GM12875 (cell line): ENCODE measurements at regions not wholly inside any gene's neighbourhood (a gene's known extent, or its start where the extent isn't known, plus 50 kb on each side); places are given as distances from the start of the nearest gene placed in this dataset.

Source experiments
- H3K4me3 ChIP-seq: one replicate; pipeline ENCODE4 v1.5.1; 2011; ENCODE audit warnings: low read depth, low read length, control low read depth
- CTCF ChIP-seq: IDR thresholded peaks from 2 replicates; pipeline ENCODE4 v1.5.1; 2011; ENCODE audit warnings: low read depth, mild to moderate bottlenecking, control low read depth, inconsistent platforms, low read length, moderate library complexity, borderline replicate concordance; ENCODE audit not compliant: insufficient read depth

GRCh38 chr4:166670341-166670740, 564.0 kb downstream of the SPOCK3 start:
- H3K4me3 ChIP-seq = no peak overlapping the region
- no peak for TF ChIP-seq CTCF

- no peak overlapping the region for H3K4me3 ChIP-seq
- no peak for TF ChIP-seq CTCF
Measured at GRCh38 chr4:166673911-166674310, 560.4 kb downstream of the SPOCK3 start.

GRCh38 chr4:166675411-166675810, 558.9 kb downstream of the SPOCK3 start:
- no peak overlapping the region for H3K4me3 ChIP-seq
- TF ChIP-seq CTCF = no peak

GRCh38 chr4:166680796-166681195, 553.5 kb downstream of the SPOCK3 start:
- H3K4me3 ChIP-seq = no peak overlapping the region
- no peak for TF ChIP-seq CTCF

- TF ChIP-seq CTCF = no peak
- H3K4me3 ChIP-seq = no peak overlapping the region
Measured at GRCh38 chr4:166682200-166682599, 552.1 kb downstream of the SPOCK3 start.
